Kidney (tissue), 13 donors: ENCODE measurements at regions not wholly inside any gene's neighbourhood (a gene's known extent, or its start where the extent isn't known, plus 50 kb on each side); places are given as distances from the start of the nearest gene placed in this dataset.

Experiments
- DNase-seq, 5 donors: peaks; one replicate each; pipeline ENCODE4 v3.0.0-alpha.2; 2013 to 2020
- FAIRE-seq: peaks from 2 replicates; lab custom pipeline; 2012; peaks lifted over from hg19 to GRCh38; lab: Jason Lieb, UNC
- H3K27ac ChIP-seq, 2 donors: one replicate each; pipeline ENCODE4 v1.7.0; 2013; ENCODE audit warnings: low read depth in 2 of 2, low read length in 2 of 2, inconsistent platforms in 1 of 2
- H3K27me3 ChIP-seq: one replicate; pipeline ENCODE4 v1.7.1; 2013; ENCODE audit warnings: low read length, inconsistent platforms; ENCODE audit not compliant: control insufficient read depth, insufficient read depth
- H3K36me3 ChIP-seq, 3 donors: one replicate each; pipeline versions ENCODE4 v1.7.0 to v1.7.1; 2013; ENCODE audit warnings: low read length in 3 of 3, control low read depth in 1 of 3, inconsistent platforms in 1 of 3; ENCODE audit not compliant: insufficient read depth in 3 of 3, control insufficient read depth in 2 of 3
- H3K4me1 ChIP-seq, 3 donors: one replicate each; pipeline versions ENCODE4 v1.7.0 to v1.7.1; 2013; ENCODE audit warnings: low read length in 3 of 3, inconsistent platforms in 1 of 3, low read depth in 1 of 3; ENCODE audit not compliant: control insufficient read depth in 2 of 3, insufficient read depth in 2 of 3
- H3K4me3 ChIP-seq, 3 donors: one replicate each; pipeline versions ENCODE4 v1.7.0 to v1.8.1; 2013; ENCODE audit warnings: low read length in 3 of 3, control low read depth in 1 of 3, inconsistent platforms in 1 of 3
- H3K9ac ChIP-seq, 3 donors: one replicate each; pipeline versions ENCODE4 v1.7.0 to v1.7.1; 2013; ENCODE audit warnings: low read length in 3 of 3, control low read depth in 1 of 3, inconsistent platforms in 1 of 3
- H3K9me3 ChIP-seq, 3 donors: one replicate each; pipeline versions ENCODE4 v1.7.0 to v1.7.1; 2013; ENCODE audit warnings: low read length in 3 of 3, control low read depth in 1 of 3, inconsistent platforms in 1 of 3; ENCODE audit not compliant: control insufficient read depth in 2 of 3, insufficient read depth in 1 of 3
- intact Hi-C: fragments of 100-400 bp; cut with DNase I; formaldehyde crosslinking; loops from one replicate; pipeline ENCODE4 v1.11.1; 2022
- TF ChIP-seq, protein P1 (sequence below): IDR thresholded peaks from 3 replicates; pipeline ENCODE4 v1.5.1; 2012; ENCODE audit warnings: mild to moderate bottlenecking, moderate library complexity, borderline replicate concordance; ENCODE audit not compliant: insufficient read depth; ENCODE audit errors: extremely low read depth
- donor health status: control.
- donor health status: control.
- donor health status: control.
- donor health status: control.
- donor health status: control.
- donor health status: DM: yes; HTN: yes; CAD: no.
- donor health status: Normal renal cell carcinoma (clear cell type).

DNA sequence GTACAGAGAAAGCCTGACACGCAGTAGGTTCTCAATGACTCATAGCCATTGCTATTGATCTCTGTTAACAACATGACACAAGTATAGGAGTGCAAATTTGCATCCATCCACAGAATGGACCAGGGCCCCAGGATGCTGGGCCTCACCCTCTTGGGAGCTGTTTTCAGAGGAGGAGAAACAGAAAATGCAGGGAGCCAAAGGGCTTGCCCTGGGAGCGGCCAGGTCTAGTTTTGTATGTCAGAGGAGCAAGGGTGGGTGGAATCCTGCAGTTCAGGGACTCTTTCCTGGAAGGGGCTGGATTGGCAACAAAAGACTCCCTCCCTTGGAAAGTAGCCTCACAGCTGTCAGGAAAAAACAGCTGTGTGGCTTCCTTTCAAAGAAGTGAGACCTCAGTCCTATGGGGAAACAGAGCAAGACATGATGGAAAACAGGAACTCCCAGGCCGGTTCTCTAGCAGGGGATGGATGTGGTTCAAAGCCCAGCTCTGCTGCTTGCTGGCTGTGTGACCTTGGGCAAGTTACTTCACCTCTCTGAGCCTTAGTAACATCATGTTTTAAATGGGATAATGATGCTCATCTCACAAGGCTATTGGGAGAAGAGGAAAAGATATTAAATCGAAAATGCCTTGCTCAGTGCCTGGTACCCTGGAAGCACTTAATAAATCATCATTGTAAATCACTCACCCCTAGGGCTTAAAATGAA, 50.5 kb upstream of the SH3PXD2B start:
- H3K9me3 ChIP-seq: no peaks in the 10 kb centered on the region
- H3K4me3 ChIP-seq: no peak overlapping the region
- intact Hi-C loops: no loop called here
- H3K36me3 ChIP-seq: no peaks in the 10 kb centered on the region
- H3K9ac ChIP-seq: no peak overlapping the region
- no peak for FAIRE-seq
- H3K27me3 ChIP-seq: no peaks in the 10 kb centered on the region
- H3K4me1 ChIP-seq: peaks cover 0 to 5% (median 0%) of the 10 kb centered on the region in 3 donors
- peak overlapping the region in 1 of 2 donors; percentile 43 for H3K27ac ChIP-seq
- peak; percentile 9 to 66 (median 38) for DNase-seq
- TF ChIP-seq, protein P1, sequence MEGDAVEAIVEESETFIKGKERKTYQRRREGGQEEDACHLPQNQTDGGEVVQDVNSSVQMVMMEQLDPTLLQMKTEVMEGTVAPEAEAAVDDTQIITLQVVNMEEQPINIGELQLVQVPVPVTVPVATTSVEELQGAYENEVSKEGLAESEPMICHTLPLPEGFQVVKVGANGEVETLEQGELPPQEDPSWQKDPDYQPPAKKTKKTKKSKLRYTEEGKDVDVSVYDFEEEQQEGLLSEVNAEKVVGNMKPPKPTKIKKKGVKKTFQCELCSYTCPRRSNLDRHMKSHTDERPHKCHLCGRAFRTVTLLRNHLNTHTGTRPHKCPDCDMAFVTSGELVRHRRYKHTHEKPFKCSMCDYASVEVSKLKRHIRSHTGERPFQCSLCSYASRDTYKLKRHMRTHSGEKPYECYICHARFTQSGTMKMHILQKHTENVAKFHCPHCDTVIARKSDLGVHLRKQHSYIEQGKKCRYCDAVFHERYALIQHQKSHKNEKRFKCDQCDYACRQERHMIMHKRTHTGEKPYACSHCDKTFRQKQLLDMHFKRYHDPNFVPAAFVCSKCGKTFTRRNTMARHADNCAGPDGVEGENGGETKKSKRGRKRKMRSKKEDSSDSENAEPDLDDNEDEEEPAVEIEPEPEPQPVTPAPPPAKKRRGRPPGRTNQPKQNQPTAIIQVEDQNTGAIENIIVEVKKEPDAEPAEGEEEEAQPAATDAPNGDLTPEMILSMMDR: no peak

DNA sequence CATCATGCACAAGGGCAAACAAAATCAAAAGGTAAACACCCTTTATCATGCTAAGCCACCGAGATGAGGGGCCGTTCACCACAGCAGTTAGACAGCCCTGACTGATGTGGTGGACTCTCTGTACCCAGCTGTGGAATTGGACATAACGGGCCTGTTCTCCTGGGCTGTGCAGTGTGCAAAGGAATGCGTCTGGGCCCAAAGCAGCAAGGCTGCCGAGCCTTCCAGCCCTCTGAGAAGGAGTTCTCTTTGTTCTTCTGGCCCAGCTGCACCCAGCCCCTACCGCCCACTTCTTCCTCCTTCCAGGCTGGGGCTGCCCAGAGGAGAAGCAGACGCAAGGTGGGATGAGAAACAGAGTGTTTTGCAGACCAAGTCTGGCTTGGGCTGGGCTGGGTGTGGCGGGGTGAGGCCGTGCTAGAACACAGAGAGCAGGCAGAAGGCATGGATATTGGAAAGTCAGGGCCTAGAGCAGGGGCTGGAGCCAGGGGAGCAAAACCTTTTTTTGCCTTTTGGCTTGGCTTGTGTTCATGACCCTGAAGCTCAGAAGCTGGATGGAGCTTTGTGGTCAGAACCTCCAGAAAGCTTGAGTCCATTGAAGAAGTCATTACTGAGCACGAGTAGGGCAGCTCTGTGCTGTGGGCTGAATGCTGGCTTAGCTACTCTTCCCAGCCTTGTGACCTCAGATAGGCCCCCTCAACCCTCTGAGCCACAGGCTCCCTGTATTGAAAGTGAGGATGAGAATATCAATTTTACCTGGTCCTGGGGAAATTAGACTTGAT, 49.8 kb upstream of the SH3PXD2B start:
- intact Hi-C loops: no loop called here
- no peak overlapping the region for H3K27ac ChIP-seq
- no peaks in the 10 kb centered on the region for H3K27me3 ChIP-seq
- H3K4me1 ChIP-seq: peaks cover 0 to 5% (median 0%) of the 10 kb centered on the region in 3 donors
- H3K4me3 ChIP-seq: no peak overlapping the region
- FAIRE-seq (no peak), DNase-seq (peak in 3 of 5 donors; percentile 7 to 58 (median 32))
- TF ChIP-seq, protein P1: no peak
- no peak overlapping the region for H3K9ac ChIP-seq
- no peaks in the 10 kb centered on the region for H3K9me3 ChIP-seq
- no peaks in the 10 kb centered on the region for H3K36me3 ChIP-seq
